ENCODE measurements at regions not wholly inside any gene's neighbourhood (a gene's known extent, or its start where the extent isn't known, plus 50 kb on each side); places are given as distances from the start of the nearest gene placed in this dataset.

- in situ Hi-C loops (cut with MboI; ENCODE audit: low sequenced_read_pairs) (no loop called here), intact Hi-C loops (cut with micrococcal nuclease) (no loop called here), dilution Hi-C loops (cut with HindIII; ENCODE audit: low sequenced_read_pairs, unreplicated experiment) (no loop called here)
- no peak for ATAC-seq (ENCODE audit: low read depth)
- Histone ChIP-seq H2AK5ac (ENCODE audit: low read depth, low read length) (no peak overlapping the region), H4K8ac (ENCODE audit: low read depth in 2 of 2, low read length in 2 of 2) (no peak overlapping the region), H3K14ac (replicated peaks; ENCODE audit: low read depth, low read length) (no peak overlapping the region), H4K5ac (ENCODE audit: low read depth, low read length) (no peak overlapping the region), H3K18ac (ENCODE audit: low read depth, low read length) (no peak overlapping the region), H2BK120ac (ENCODE audit: low read depth, low read length) (no peak overlapping the region), H3K4me1 (ENCODE audit: control insufficient read depth, insufficient read depth, low read length) (no peaks in the 10 kb centered on the region), H2BK5ac (ENCODE audit: low read depth, low read length, poor library complexity, severe bottlenecking) (no peak overlapping the region), H4K91ac (ENCODE audit: insufficient read depth, low read depth, low read length) (no peak overlapping the region), H3K56ac (ENCODE audit: extremely low read depth, insufficient read depth, low read length) (no peak overlapping the region), H2BK15ac (ENCODE audit: low read depth, low read length) (no peak overlapping the region), H4K20me1 (ENCODE audit: insufficient read depth, low read length) (no peaks in the 10 kb centered on the region), H3K27ac (ENCODE audit: insufficient read depth, low read length) (no peak overlapping the region), H3K4me3 (ENCODE audit: insufficient read depth, low read depth, low read length) (no peak overlapping the region), H3K36me3 (ENCODE audit: control insufficient read depth, insufficient read depth, low read length) (no peaks in the 10 kb centered on the region), H3K4me2 (ENCODE audit: low read depth, low read length) (no peak overlapping the region), H3K9me1 (ENCODE audit: insufficient read depth, low read length) (no peaks in the 10 kb centered on the region), H3K9ac (ENCODE audit: low read depth, low read length) (no peak overlapping the region), H3K9me3 (ENCODE audit: control insufficient read depth, insufficient read depth, low read length) (no peaks in the 10 kb centered on the region), H2BK20ac (ENCODE audit: low read depth, low read length) (no peak overlapping the region), H3K4ac (ENCODE audit: low read depth, low read length) (no peak overlapping the region), H3K79me1 (ENCODE audit: low read depth in 1 of 2, low read length in 2 of 2) (no peaks in the 10 kb centered on the region), H2AK9ac (replicated peaks; ENCODE audit: low read depth, low read length, poor library complexity) (no peak overlapping the region), H2AFZ (replicated peaks; ENCODE audit: low read length, poor library complexity) (no peak overlapping the region), H3K27me3 (ENCODE audit: control insufficient read depth, insufficient read depth, low read length) (no peaks in the 10 kb centered on the region), H3K23ac (ENCODE audit: low read depth, low read length) (no peak overlapping the region)
- POLR2A ChIA-PET (ENCODE audit: unreplicated experiment): no interaction called here
- BruUV-seq (replicated peaks): no TSS peak
- DNase-seq: no peak
- CTCF ChIA-PET: no interaction called here
- WGBS, 2 experiments (ENCODE audit: extremely low coverage in 2 of 2, insufficient read length in 1 of 2): no CpG with 5 or more reads among the region's 3 CpGs
- TF ChIP-seq MAFK (IDR thresholded peaks at IDR 0.05; ENCODE audit: low read depth, low read length): no peak
- TF ChIP-seq, protein P1, sequence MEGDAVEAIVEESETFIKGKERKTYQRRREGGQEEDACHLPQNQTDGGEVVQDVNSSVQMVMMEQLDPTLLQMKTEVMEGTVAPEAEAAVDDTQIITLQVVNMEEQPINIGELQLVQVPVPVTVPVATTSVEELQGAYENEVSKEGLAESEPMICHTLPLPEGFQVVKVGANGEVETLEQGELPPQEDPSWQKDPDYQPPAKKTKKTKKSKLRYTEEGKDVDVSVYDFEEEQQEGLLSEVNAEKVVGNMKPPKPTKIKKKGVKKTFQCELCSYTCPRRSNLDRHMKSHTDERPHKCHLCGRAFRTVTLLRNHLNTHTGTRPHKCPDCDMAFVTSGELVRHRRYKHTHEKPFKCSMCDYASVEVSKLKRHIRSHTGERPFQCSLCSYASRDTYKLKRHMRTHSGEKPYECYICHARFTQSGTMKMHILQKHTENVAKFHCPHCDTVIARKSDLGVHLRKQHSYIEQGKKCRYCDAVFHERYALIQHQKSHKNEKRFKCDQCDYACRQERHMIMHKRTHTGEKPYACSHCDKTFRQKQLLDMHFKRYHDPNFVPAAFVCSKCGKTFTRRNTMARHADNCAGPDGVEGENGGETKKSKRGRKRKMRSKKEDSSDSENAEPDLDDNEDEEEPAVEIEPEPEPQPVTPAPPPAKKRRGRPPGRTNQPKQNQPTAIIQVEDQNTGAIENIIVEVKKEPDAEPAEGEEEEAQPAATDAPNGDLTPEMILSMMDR (conservative IDR thresholded peaks at IDR 0.05; ENCODE audit: low read depth, low read length): no peak
- no peak for TF ChIP-seq RCOR1 (IDR thresholded peaks at IDR 0.05; ENCODE audit: insufficient replicate concordance, low read length)
- no peak for TF ChIP-seq RFX5 (IDR thresholded peaks at IDR 0.05; ENCODE audit: low read depth, low read length)
Measured at GRCh38 chr14:65866448-65866847, 453.9 kb downstream of the FUT8 start.
